HCT116 (cell line): ENCODE measurements at regions not wholly inside any gene's neighbourhood (a gene's known extent, or its start where the extent isn't known, plus 50 kb on each side); places are given as distances from the start of the nearest gene placed in this dataset.

ENCODE experiments used
- ATAC-seq: fragments of 200-7000 bp; cut with Tn5 transposase; 2 replicates; pipeline ENCODE4 v1.9.1; 2020; ENCODE audit warnings: mild to moderate bottlenecking, moderate library complexity
- BruUV-seq: library from RNA; stranded (reverse); fragments of 400-500 nt; replicated peaks from 2 replicates; lab custom pipeline; 2021; lab: Mats Ljungman, UMichigan
- CTCF ChIA-PET: fragments of 300-600 bp; sonication (Branson Sonifier 250); formaldehyde crosslinking; loops from one replicate; lab custom pipeline; 2021; ENCODE audit warnings: antibody characterized with exemption; lab: Charles Lee
- POLR2A ChIA-PET: fragments of 300-600, 350-600 bp; sonication (Branson Sonifier 250); formaldehyde crosslinking; loops from one replicate; lab custom pipeline; 2021; ENCODE audit warnings: antibody characterized with exemption; lab: Charles Lee
- RAD21 ChIA-PET, 2 experiments: fragments of 300-600 bp; sonication (Branson Sonifier 250); formaldehyde crosslinking; loops; one replicate each; lab custom pipeline; 2023; ENCODE audit warnings: low total read pairs in 2 of 2; ENCODE audit not compliant: uncharacterized antibody in 2 of 2, unreplicated experiment in 2 of 2, low non-redundant PET in 1 of 2; lab: Charles Lee
- DNase-seq: peaks from one replicate; pipeline ENCODE4 v3.0.0-alpha.2; 2010; ENCODE audit warnings: low read depth, low spot score
- H2AFZ ChIP-seq: fragments of 200-600 bp; shearing (Covaris generic), sonication (generic); 2 replicates; pipeline ENCODE4 v1.6.1; 2017; ENCODE audit warnings: low read depth, mixed run types, mixed read lengths, antibody characterized with exemption, low read length; ENCODE audit not compliant: poor library complexity, severe bottlenecking
- H3K27ac ChIP-seq: 2 replicates; pipeline ENCODE4 v1.5.1; 2012; ENCODE audit warnings: low read depth, low read length
- H3K27me3 ChIP-seq: fragments of 200-600 bp; sonication (generic); 2 replicates; pipeline ENCODE4 v1.6.1; 2016; ENCODE audit warnings: mixed run types, low read length, mixed read lengths; ENCODE audit not compliant: insufficient read depth
- H3K36me3 ChIP-seq, 2 experiments: fragments of 200-500 bp in 1 of 2; fragments of 200-600 bp in 1 of 2; sonication (Bioruptor generic) in 1 of 2; sonication (generic) in 1 of 2; 2 replicates each; pipeline versions ENCODE4 v1.5.1 to v1.6.1; 2014 to 2016; ENCODE audit warnings: low read length in 2 of 2, inconsistent platforms in 1 of 2, mixed read lengths in 1 of 2, mixed run types in 1 of 2; ENCODE audit not compliant: insufficient read depth in 2 of 2, control insufficient read depth in 1 of 2
- H3K4me1 ChIP-seq, 2 experiments: fragments of 200-600 bp in 1 of 2; sonication (generic) in 1 of 2; 2 replicates each; pipeline versions ENCODE4 v1.5.1 to v1.6.1; 2012 to 2017; ENCODE audit warnings: low read length in 2 of 2, inconsistent platforms in 1 of 2, mild to moderate bottlenecking in 1 of 2, mixed read lengths in 1 of 2, mixed run types in 1 of 2, moderate library complexity in 1 of 2; ENCODE audit not compliant: insufficient read depth in 2 of 2, control insufficient read depth in 1 of 2
- H3K4me2 ChIP-seq: fragments of 200-600 bp; sonication (generic); 2 replicates; pipeline ENCODE4 v1.6.1; 2017; ENCODE audit warnings: mixed run types, low read length, mixed read lengths
- H3K4me3 ChIP-seq, 2 experiments: fragments of 200-600 bp in 1 of 2; sonication (generic) in 1 of 2; replicated peaks in 1 of 2; 2 replicates each; pipeline ENCODE4 v1.5.1; 2011 to 2016; ENCODE audit warnings: low read length in 2 of 2, control low read depth in 1 of 2, low read depth in 1 of 2, mild to moderate bottlenecking in 1 of 2, mixed read lengths in 1 of 2, mixed run types in 1 of 2
- H3K79me2 ChIP-seq: fragments of 200-600 bp; sonication (generic); 2 replicates; pipeline ENCODE4 v1.6.1; 2017; ENCODE audit warnings: mild to moderate bottlenecking, mixed run types, low read length, moderate library complexity, mixed read lengths; ENCODE audit not compliant: insufficient read depth
- H3K9ac ChIP-seq: fragments of 200-600 bp; sonication (generic); 2 replicates; pipeline ENCODE4 v1.6.1; 2016; ENCODE audit warnings: low read length, mixed read lengths
- H3K9me2 ChIP-seq: fragments of 200-600 bp; sonication (generic), shearing (Covaris generic); 2 replicates; pipeline ENCODE4 v1.6.1; 2017; ENCODE audit warnings: mixed run types, mild to moderate bottlenecking, moderate library complexity; ENCODE audit not compliant: insufficient read depth
- H3K9me3 ChIP-seq, 2 experiments: fragments of 200-500 bp in 1 of 2; fragments of 200-600 bp in 1 of 2; sonication (Bioruptor generic) in 1 of 2; sonication (generic) in 1 of 2; 2 replicates each; pipeline ENCODE4 v1.6.1; 2014 to 2017; ENCODE audit warnings: low read length in 2 of 2, mixed read lengths in 2 of 2, inconsistent platforms in 1 of 2, low read depth in 1 of 2, mild to moderate bottlenecking in 1 of 2, mixed run types in 1 of 2, moderate library complexity in 1 of 2; ENCODE audit not compliant: control insufficient read depth in 1 of 2, insufficient read depth in 1 of 2
- H4K20me1 ChIP-seq: fragments of 200-600 bp; sonication (generic), shearing (Covaris generic); 2 replicates; pipeline ENCODE4 v1.6.1; 2017; ENCODE audit warnings: mixed run types, mild to moderate bottlenecking, moderate library complexity; ENCODE audit not compliant: insufficient read depth
- CBX3 ChIP-seq: IDR thresholded peaks from 2 replicates; pipeline ENCODE4 v1.6.1; 2012; ENCODE audit warnings: low read depth
- CEBPB ChIP-seq: IDR thresholded peaks from 2 replicates; pipeline ENCODE4 v1.6.1; 2012; ENCODE audit warnings: low read depth
- EZH2 ChIP-seq: fragments of 200-600 bp; sonication (generic); IDR thresholded peaks from 2 replicates; pipeline ENCODE4 v1.6.1; 2017; ENCODE audit warnings: antibody characterized with exemption, mixed run types
- EZH2phosphoT487 ChIP-seq: fragments of 200-600 bp; IDR thresholded peaks from 2 replicates; pipeline ENCODE4 v1.6.1; 2018; ENCODE audit warnings: antibody characterized with exemption, borderline replicate concordance
- JUND ChIP-seq: IDR thresholded peaks from 2 replicates; pipeline ENCODE4 v1.6.1; 2012
- POLR2A ChIP-seq: IDR thresholded peaks from 2 replicates; pipeline ENCODE4 v1.7.0; 2011; ENCODE audit warnings: borderline replicate concordance; ENCODE audit not compliant: insufficient read depth, insufficient read length; ENCODE audit errors: extremely low read depth
- SIN3A ChIP-seq: IDR thresholded peaks from 2 replicates; pipeline ENCODE4 v1.6.1; 2012; ENCODE audit warnings: low read depth
- TCF7L2 ChIP-seq: IDR thresholded peaks from 2 replicates; pipeline ENCODE4 v1.7.0; 2011; ENCODE audit warnings: borderline replicate concordance, inconsistent platforms; ENCODE audit not compliant: insufficient read depth, insufficient read length; ENCODE audit errors: extremely low read depth
- YY1 ChIP-seq: IDR thresholded peaks from 2 replicates; pipeline ENCODE4 v1.6.1; 2011; ENCODE audit warnings: low read length, low read depth, moderate library complexity, mild to moderate bottlenecking; ENCODE audit not compliant: insufficient replicate concordance; ENCODE audit errors: extremely low read depth
- ZBTB33 ChIP-seq: IDR thresholded peaks from 2 replicates; pipeline ENCODE4 v1.6.1; 2011; ENCODE audit warnings: mild to moderate bottlenecking, low read length, moderate library complexity; ENCODE audit not compliant: insufficient replicate concordance; ENCODE audit errors: extremely low read depth
- ZFX ChIP-seq: fragments of 450-650 bp; IDR thresholded peaks from 2 replicates; pipeline ENCODE4 v1.6.1; 2017
- ZNF274 ChIP-seq: fragments of 200-500 bp; sonication (Bioruptor generic); IDR thresholded peaks from 2 replicates; pipeline ENCODE4 v1.6.1; 2014; ENCODE audit warnings: mild to moderate bottlenecking, low read depth, low read length, inconsistent platforms
- intact Hi-C: fragments of 100-400 bp; cut with micrococcal nuclease; formaldehyde crosslinking; loops from 2 replicates; pipeline ENCODE4 v1.10.0; 2022
- TF ChIP-seq, protein P1 (sequence below): IDR thresholded peaks from 2 replicates; pipeline ENCODE4 v1.6.1; 2012

- TF ChIP-seq EZH2phosphoT487: no peak
- TF ChIP-seq, all 23 proteins: peak for 0
Observed at GRCh38 chr1:47550929-47551328, 113.1 kb downstream of the FOXD2 start (continued).

DNA sequence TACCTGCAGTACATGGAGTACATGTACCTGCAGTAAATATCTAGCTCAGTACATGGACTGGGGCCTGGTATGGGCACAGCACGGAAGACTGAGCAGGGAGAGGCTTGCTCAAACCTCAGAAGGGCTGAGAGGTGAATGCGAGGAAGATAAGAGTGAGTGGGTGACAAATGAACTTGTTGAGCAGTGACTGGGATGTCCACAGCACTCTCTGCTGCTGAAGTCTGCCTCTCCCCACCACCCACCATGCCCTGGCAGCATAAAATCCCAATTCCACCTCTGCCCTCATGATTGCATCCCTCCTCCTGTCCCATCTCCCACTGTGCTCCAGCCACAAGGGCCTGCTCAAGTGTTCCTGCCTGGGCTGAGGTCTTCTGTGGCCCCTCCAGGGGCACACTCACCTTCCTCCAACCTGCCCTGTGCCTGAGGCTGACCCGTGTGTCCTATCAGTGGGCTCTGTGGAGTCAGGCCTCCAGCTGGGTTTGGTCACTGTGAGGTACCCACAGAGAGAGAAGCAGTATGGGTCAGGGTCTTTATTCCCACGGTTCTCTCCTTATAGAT lies 114.2 kb downstream of the FOXD2 start:
- Histone ChIP-seq H3K79me2 (no peaks in the 10 kb centered on the region), H3K4me1 (peaks cover 3 to 18% of the 10 kb centered on the region in 2 experiments; a peak in 3 of 4 replicates), H2AFZ (no peak overlapping the region), H3K4me2 (no peak overlapping the region), H3K27ac (no peak overlapping the region), H3K9me3 (no peaks in the 10 kb centered on the region), H3K4me3 (no peak overlapping the region), H3K36me3 (no peaks in the 10 kb centered on the region), H3K27me3 (no peaks in the 10 kb centered on the region), H3K9ac (no peak overlapping the region), H3K9me2 (no peaks in the 10 kb centered on the region), H4K20me1 (no peaks in the 10 kb centered on the region)
- DNase-seq (no peak), ATAC-seq (no peak)
- RAD21 ChIA-PET: no interaction called here
- CTCF ChIA-PET: no interaction called here
- POLR2A ChIA-PET: no interaction called here
- no peak for TF ChIP-seq CBX3
- no peak for TF ChIP-seq ZNF274
- no peak for TF ChIP-seq SIN3A
- TF ChIP-seq EZH2: no peak
- TF ChIP-seq, protein P1, sequence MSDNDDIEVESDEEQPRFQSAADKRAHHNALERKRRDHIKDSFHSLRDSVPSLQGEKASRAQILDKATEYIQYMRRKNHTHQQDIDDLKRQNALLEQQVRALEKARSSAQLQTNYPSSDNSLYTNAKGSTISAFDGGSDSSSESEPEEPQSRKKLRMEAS: no peak
- TF ChIP-seq CEBPB: no peak
- no peak for TF ChIP-seq ZBTB33
- no peak for TF ChIP-seq ZFX
- TF ChIP-seq POLR2A: no peak
- TF ChIP-seq EZH2phosphoT487: no peak
- TF ChIP-seq JUND: no peak
- TF ChIP-seq YY1: no peak
- TF ChIP-seq TCF7L2: no peak
- intact Hi-C loops: no loop called here
- no TSS peak for BruUV-seq
